ENCODE measurements at regions not wholly inside any gene's neighbourhood (a gene's known extent, or its start where the extent isn't known, plus 50 kb on each side); places are given as distances from the start of the nearest gene placed in this dataset.
"Not testable (repeated sequence)": the region's sequence is repeated elsewhere in the genome, so short reads cannot be mapped to it uniquely, and the experiment has no call there.

DNA sequence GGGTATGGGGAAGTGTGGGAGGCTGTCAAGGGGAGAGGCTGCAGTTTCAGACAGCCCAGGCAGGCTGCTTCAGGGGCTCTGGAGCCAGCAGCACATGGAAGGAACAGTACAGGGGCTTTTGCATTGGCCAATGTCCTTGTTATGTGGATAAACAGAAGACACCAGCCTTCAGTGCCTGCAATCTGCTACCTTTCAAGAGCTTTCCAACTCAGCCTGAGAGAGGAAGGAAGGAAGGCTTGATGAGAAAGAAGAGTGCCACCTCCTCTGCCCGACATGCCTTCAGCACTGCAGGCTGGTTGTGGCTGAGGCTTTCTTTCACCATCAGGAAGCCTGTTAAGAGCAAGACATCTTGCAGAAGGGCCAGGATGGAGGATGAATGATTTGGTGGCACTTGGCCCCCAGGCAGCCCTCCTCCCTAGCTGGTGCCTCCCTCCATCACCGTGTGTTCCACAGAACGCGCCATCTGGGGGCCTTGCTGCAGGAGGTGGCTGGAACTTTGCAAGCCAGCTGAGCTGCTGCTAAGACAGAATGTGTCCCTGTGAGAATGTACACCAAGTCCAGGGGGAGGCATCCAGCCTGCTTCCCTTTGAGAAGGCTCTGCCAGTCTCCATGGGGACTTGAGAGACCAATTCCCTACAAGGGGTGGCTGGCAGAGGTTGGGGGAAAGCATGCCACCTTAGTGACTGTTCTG, 372.4 kb upstream of the PROX1 start:
- Mint-ChIP-seq H3K27ac (no peak overlapping the region), H3K4me3 (no peak overlapping the region), H3K4me1 (ENCODE audit: low read depth) (no peaks in the 10 kb centered on the region), H3K27me3 (peaks cover 7% of the 10 kb centered on the region), H3K36me3 (ENCODE audit: low read depth) (no peaks in the 10 kb centered on the region), H3K9me3 (no peaks in the 10 kb centered on the region)

DNA sequence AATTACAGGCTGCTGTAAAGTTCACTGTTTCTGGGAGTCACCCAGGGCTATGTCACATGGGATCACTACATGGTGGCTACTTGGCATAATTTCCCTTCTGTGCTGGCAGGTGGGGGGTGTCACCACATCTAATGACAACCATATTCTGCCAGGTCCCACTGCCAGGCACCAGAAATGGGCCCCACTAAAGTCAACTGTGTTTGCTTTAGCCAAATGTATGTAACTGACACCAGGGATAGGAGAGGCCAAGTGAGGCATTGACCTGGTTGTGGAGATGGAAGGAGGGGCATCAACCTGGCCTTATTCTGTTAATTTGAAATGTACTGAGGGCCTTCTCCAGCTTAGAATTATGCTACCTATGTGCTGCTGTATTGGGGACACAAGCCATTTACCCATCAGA, 370.6 kb upstream of the PROX1 start:
- Mint-ChIP-seq H3K4me3 (no peak overlapping the region), H3K9me3 (no peaks in the 10 kb centered on the region), H3K27me3 (peaks cover 13% of the 10 kb centered on the region), H3K36me3 (ENCODE audit: low read depth) (no peaks in the 10 kb centered on the region), H3K27ac (no peak overlapping the region), H3K4me1 (ENCODE audit: low read depth) (no peaks in the 10 kb centered on the region)

DNA sequence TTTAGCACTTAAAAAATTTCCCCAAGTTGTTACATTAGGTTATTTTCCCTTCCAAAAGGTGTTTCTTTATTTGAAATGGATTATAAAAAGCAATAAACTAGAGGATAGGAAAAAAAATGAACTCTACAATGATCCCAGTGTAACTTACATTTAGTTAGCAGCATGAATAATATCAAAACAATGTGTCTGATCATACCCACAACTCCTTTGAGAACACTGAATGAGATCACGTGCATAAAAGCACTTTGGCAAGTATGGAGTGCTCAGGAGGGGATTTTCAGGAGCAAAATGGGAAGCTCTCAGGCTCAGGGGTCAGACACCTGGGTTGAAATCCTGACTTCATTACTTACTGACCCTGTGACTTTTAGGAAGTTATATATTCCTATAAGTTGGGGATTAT, 369.7 kb upstream of the PROX1 start:
- Mint-ChIP-seq H3K4me1 (ENCODE audit: low read depth) (peaks cover 9% of the 10 kb centered on the region), H3K4me3 (no peak overlapping the region), H3K36me3 (ENCODE audit: low read depth) (no peaks in the 10 kb centered on the region), H3K27ac (no peak overlapping the region), H3K27me3 (peaks cover 13% of the 10 kb centered on the region), H3K9me3 (no peaks in the 10 kb centered on the region)

DNA sequence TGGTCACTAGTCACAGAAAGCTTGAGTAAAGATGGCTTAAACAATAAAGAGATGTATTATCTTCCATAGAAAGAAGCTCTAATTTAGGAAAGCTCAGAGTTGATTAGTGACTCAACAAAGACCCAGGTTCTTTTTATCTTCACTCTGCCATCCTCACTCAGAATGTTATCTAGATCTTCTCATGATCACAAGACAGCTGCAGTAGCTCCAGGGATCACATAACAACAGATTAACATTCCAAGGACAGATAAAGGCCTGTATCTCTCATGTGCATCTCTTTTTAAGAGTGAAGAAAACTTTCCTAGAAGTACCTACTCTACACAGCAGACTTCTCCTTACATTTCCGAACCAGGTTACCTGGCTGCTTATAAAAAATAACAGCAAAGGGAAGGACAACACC, 368.7 kb upstream of the PROX1 start:
- Mint-ChIP-seq H3K4me3 (no peak overlapping the region), H3K9me3 (no peaks in the 10 kb centered on the region), H3K27me3 (peaks cover 13% of the 10 kb centered on the region), H3K27ac (no peak overlapping the region), H3K4me1 (ENCODE audit: low read depth) (peaks cover 9% of the 10 kb centered on the region), H3K36me3 (ENCODE audit: low read depth) (no peaks in the 10 kb centered on the region)

DNA sequence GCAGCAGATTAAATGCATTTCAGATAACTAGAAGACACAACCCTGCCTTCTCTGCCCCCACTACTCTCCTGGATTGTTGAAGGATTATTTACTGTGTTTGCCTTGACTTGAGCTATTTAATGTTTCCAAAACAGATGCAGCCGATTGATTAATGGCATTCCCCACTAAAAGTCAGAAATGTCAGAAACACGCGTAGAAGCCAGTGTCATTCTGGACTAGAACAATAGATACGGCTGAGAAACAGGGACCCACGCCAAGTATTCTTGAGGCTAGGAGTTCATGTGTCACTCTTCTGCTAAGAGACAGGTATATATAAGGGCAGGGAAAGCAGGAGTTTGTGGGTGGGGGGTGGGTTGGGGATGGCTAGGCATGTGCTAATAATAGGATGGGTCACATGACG, 366.7 kb upstream of the PROX1 start:
- Mint-ChIP-seq H3K9me3 (no peaks in the 10 kb centered on the region), H3K4me1 (ENCODE audit: low read depth) (peaks cover 9% of the 10 kb centered on the region), H3K27ac (no peak overlapping the region), H3K27me3 (peaks cover 8% of the 10 kb centered on the region), H3K36me3 (ENCODE audit: low read depth) (no peaks in the 10 kb centered on the region), H3K4me3 (no peak overlapping the region)

DNA sequence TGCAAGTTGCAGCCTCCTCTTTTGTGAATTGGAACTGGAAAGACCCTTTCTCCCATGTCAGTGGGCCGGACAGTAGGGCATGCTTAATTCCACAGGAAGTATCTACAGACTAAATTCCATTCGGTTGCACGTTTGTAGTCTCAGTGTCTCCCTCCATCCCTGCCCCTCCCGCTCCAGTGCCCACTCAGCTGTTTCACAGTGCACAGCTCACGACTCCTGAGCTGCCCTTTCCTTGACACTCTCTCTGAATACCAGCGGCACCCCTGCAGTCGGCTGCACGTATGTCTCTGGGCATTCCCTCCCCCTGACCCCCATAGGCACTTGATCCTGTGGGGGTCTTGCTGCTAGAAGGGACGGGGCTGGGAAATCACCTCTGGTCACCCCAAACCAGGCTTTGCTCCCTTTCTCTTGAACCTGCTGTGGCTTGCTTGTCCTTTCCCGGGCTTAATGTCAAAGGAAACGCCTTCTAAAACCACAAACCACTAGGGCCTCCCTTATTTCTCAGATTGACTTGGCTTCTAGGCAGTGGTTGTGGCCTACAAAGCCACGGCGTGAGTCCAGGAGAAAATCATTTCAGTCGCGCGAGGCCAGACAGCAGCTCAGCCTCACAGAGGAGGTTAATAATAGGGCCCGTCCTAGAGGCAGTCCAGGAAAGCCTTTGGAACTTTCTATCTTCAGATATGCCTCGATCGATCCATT, 365.3 kb upstream of the PROX1 start:
- Mint-ChIP-seq H3K27me3 (peaks cover 6% of the 10 kb centered on the region), H3K9me3 (no peaks in the 10 kb centered on the region), H3K27ac (no peak overlapping the region), H3K4me3 (no peak overlapping the region), H3K4me1 (ENCODE audit: low read depth) (peaks cover 9% of the 10 kb centered on the region), H3K36me3 (ENCODE audit: low read depth) (no peaks in the 10 kb centered on the region)

DNA sequence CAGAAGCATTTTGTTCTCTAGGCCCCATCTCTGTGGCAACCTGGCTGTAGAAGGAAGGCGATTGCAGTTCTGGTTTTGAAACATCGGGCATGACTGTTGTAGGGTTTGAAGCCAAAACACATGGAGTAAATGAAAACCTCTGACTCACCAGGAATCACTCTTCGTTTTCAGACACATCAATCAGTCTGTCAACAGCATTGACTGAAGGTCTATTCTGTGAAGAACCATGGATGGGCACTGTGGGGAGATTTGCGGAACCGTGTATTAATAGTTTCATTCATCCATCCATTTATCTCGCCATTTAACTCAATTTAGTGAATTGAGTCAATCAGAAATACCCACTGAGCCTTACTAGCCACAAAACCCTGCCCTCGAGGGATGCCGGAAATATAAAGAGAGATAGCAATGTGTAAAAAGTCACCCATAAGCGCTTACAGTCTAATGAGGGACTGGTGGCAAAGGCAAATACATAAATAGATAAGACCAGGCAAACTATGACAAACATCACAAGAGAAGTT, 364.6 kb upstream of the PROX1 start:
- H3K27me3 Mint-ChIP-seq: peaks cover 6% of the 10 kb centered on the region
- H3K27ac Mint-ChIP-seq: no peak overlapping the region
- H3K9me3 Mint-ChIP-seq: no peaks in the 10 kb centered on the region
- H3K4me3 Mint-ChIP-seq: no peak overlapping the region
- no peaks in the 10 kb centered on the region for H3K36me3 Mint-ChIP-seq (ENCODE audit: low read depth)
- H3K4me1 Mint-ChIP-seq (ENCODE audit: low read depth): peaks cover 9% of the 10 kb centered on the region

DNA sequence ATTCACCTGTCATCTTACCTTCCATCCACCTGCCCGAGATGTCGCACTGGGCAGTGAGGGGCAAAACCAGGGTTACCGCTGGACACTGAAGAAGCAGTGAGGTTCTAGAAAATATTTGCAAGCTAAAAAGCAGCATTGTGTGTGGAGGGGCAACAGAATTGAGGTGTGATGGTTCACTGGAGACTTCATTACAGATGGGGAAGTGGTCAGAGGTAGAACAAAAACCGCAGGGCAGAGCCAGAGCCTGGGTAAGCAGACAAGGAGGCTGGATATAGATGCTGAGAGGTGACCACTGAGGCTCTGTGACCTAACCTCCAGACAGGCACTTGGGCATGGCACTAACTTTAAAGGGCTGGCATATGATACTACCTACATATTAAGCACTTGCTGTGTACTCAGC, 363.9 kb upstream of the PROX1 start:
- Mint-ChIP-seq H3K4me1 (ENCODE audit: low read depth) (peaks cover 9% of the 10 kb centered on the region), H3K27me3 (peaks cover 6% of the 10 kb centered on the region), H3K36me3 (ENCODE audit: low read depth) (no peaks in the 10 kb centered on the region), H3K27ac (no peak overlapping the region), H3K9me3 (peaks cover 4% of the 10 kb centered on the region), H3K4me3 (no peak overlapping the region)

DNA sequence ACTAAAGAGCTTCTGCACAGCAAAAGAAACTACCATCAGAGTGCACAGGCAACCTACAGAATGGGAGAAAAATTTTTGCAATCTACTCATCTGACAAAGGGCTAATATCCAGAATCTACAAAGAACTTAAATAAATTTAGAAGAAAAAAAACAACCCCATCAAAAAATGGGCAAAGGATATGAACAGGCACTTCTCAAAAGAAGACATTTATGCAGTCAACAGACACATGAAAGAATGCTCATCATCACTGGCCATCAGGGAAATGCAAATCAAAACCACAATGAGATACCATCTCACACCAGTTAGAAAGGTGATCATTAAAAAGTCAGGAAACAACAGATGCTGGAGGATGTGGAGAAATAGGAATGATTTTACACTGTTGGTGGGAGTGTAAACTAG, 351.0 kb upstream of the PROX1 start:
- H3K4me3 Mint-ChIP-seq; H3K36me3 Mint-ChIP-seq (ENCODE audit: low read depth); H3K27me3 Mint-ChIP-seq; H3K4me1 Mint-ChIP-seq (ENCODE audit: low read depth); H3K27ac Mint-ChIP-seq: not testable (repeated sequence)
- peaks cover 11% of the 10 kb centered on the region for H3K9me3 Mint-ChIP-seq

DNA sequence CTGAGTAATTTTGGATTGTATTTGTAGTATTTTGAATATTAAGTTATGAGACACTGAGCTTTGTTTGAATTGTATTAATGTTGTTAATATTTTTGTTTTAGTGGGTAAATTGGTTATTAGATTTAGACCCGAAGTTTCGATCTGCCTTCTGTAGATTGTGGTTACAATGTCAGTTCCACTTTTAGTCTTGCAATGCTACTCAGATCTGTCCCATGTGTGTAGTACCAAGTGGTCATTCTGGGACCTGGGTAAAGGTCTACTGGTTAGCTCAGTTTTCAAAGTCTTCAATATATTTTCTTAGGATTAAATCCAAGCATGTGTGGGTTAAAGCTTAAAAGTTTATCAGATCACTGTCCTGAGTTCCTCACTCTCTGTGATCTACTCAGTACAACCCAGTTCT, 346.5 kb upstream of the PROX1 start:
- H3K9me3 Mint-ChIP-seq: no peaks in the 10 kb centered on the region
- no peaks in the 10 kb centered on the region for H3K36me3 Mint-ChIP-seq (ENCODE audit: low read depth)
- H3K27ac Mint-ChIP-seq: no peak overlapping the region
- no peaks in the 10 kb centered on the region for H3K4me1 Mint-ChIP-seq (ENCODE audit: low read depth)
- no peak overlapping the region for H3K4me3 Mint-ChIP-seq
- peaks cover 21% of the 10 kb centered on the region for H3K27me3 Mint-ChIP-seq

DNA sequence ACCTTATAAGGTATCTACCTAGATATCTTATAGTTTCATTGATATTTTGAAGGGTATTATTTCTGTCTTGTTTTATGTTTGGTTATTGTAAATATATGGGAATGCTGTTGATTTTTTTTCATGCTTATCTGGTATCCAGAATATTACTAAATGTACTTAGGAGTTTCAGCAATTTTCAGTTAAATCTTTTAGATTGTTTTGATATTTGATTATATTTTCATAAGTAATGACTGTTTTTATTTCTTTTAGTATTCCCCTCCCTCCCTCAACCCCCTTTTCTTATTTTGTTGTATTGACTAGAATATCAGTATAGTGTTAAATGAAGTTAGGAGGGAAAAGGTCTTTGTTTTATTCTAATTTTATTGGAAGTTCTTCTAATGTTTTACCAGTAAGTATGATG, 344.4 kb upstream of the PROX1 start:
- no peaks in the 10 kb centered on the region for H3K9me3 Mint-ChIP-seq
- H3K4me1 Mint-ChIP-seq (ENCODE audit: low read depth): no peaks in the 10 kb centered on the region
- no peak overlapping the region for H3K4me3 Mint-ChIP-seq
- H3K27ac Mint-ChIP-seq: no peak overlapping the region
- no peaks in the 10 kb centered on the region for H3K36me3 Mint-ChIP-seq (ENCODE audit: low read depth)
- peaks cover 21% of the 10 kb centered on the region for H3K27me3 Mint-ChIP-seq

DNA sequence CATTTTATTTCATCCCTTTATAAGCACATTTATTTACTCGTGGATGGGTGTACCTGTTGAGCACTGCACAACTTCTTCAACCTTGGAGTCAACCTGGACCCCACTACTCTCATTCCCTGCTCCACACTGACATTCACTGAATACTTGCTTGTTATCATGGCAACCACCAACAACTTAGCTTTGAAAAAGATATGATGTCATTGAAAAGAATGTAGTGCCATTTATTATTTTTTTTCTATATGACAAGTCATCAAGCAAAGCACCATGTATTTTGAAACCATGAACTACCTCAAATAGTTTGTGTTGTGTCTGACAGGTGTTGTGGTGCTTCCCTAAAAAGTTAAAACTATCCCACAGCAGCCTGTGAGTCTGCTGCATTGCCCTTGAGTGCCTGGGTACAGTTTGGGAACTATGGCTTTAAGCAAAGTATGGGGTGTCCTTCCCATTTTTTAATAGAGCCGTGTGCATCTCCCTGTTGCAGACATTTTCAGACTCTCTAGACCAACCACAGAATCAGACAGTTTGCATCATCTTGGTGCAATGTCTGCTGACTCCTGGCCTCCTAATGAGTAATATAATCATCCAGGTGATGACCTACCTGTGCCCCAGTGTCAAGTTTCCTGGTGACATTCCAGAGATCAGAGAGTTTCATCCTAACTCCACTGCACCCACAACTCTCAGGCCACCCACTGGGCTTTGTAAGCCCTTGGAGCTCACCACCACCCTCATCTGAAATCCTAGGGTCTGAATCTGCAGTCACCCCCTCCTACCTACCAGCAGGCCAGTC, 339.7 kb upstream of the PROX1 start:
- Mint-ChIP-seq H3K9me3 (no peaks in the 10 kb centered on the region), H3K27ac (no peak overlapping the region), H3K4me1 (ENCODE audit: low read depth) (no peaks in the 10 kb centered on the region), H3K4me3 (no peak overlapping the region), H3K36me3 (ENCODE audit: low read depth) (no peaks in the 10 kb centered on the region), H3K27me3 (peaks cover 25% of the 10 kb centered on the region)

DNA sequence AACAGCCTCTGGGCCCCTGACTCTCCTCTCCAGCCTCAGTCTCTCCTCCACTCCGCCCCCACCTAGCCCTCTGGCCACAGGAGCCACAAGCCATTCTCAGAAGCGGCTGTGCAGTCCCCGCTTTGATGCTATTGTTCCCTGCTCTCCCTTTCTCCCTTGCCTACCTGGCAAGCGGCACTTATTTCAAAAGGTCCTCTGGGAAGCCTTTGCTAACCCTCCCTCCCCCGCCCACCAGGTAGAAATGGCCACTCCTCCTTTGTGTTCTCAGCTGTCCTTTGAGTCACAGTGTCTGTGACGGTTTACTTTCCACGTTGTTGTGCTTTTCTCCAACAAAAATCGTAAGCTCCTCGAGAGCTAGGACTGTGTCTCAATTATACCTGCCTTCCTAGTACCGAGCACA, 338.4 kb upstream of the PROX1 start:
- Mint-ChIP-seq H3K4me1 (ENCODE audit: low read depth) (no peaks in the 10 kb centered on the region), H3K9me3 (no peaks in the 10 kb centered on the region), H3K27ac (no peak overlapping the region), H3K36me3 (ENCODE audit: low read depth) (no peaks in the 10 kb centered on the region), H3K27me3 (peaks cover 22% of the 10 kb centered on the region), H3K4me3 (no peak overlapping the region)

DNA sequence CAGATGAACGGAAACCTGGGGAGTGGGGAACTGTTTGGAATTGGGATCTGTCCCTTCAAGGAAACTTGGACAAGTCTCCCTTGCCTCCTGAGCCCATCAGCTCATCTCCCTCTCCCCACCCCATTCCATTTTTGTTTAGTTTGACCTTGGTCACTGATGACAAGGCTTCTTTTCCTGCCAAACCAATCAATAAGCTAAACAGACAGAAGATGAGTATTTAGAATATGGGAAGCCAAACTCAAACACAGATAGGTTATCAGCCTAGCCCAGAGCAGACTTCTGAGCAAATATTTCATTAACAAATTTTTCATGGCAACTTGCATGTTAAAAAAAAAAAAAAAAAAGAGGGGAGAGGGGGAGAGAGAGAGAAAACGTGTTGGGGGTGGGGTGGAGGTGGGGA, 337.2 kb upstream of the PROX1 start:
- Mint-ChIP-seq H3K9me3 (no peaks in the 10 kb centered on the region), H3K27me3 (peaks cover 13% of the 10 kb centered on the region), H3K36me3 (ENCODE audit: low read depth) (no peaks in the 10 kb centered on the region), H3K4me3 (no peak overlapping the region), H3K27ac (no peak overlapping the region), H3K4me1 (ENCODE audit: low read depth) (no peaks in the 10 kb centered on the region)

DNA sequence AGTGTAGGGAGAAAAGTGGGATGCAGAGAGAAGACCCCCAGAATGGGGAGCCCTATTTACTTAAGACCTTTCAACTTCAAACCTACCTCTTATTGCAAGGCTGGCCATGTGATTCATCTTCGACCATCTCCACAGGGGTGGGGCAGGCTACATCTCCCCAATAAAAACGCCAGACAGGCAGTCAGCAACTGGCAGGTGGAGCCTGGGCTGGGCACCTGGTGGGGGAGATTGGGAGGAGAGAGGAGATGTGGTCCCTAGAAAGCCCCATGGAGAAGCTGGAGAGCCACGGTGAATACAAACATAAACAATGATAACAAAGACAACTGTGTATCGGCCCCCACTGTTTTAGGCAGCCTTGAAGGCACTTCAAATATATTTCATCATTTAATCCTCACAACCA, 336.7 kb upstream of the PROX1 start:
- Mint-ChIP-seq H3K27me3 (peaks cover 8% of the 10 kb centered on the region), H3K9me3 (no peaks in the 10 kb centered on the region), H3K4me1 (ENCODE audit: low read depth) (no peaks in the 10 kb centered on the region), H3K36me3 (ENCODE audit: low read depth) (no peaks in the 10 kb centered on the region), H3K4me3 (no peak overlapping the region), H3K27ac (no peak overlapping the region)

Measured in stimulated activated naive CD8-positive, alpha-beta T cell treated with anti-CD3 and anti-CD28 coated beads, Interleukin-15, Interleukin-2, amounts not matched to agents 100 ng/mL and 50 ng/mL, for 24 hours (primary cell).